IMR-90 (cell line): ENCODE measurements at regions not wholly inside any gene's neighbourhood (a gene's known extent, or its start where the extent isn't known, plus 50 kb on each side); places are given as distances from the start of the nearest gene placed in this dataset.

Source experiments
- ATAC-seq: fragments of 200-7000 bp; cut with Tn5 transposase; 2 replicates; pipeline ENCODE4 v1.9.1; 2020; ENCODE audit warnings: low read depth, mild to moderate bottlenecking, moderate library complexity
- BruUV-seq: library from RNA; stranded (reverse); fragments of 400-500 nt; replicated peaks from 2 replicates; lab custom pipeline; 2021; lab: Mats Ljungman, UMichigan
- CTCF ChIA-PET: fragments of 300-600 bp; formaldehyde crosslinking; extraction: SDS; loops from one replicate; lab custom pipeline; 2021; ENCODE audit warnings: antibody characterized with exemption; lab: Yijun Ruan, JAX
- POLR2A ChIA-PET: fragments of 300-600 bp; sonication (Branson Sonifier 250); formaldehyde crosslinking; loops from one replicate; lab custom pipeline; 2022; ENCODE audit warnings: antibody characterized with exemption; ENCODE audit not compliant: unreplicated experiment; lab: Charles Lee
- DNase-seq: peaks from one replicate; pipeline ENCODE4 v3.0.0; 2013
- H2AFZ ChIP-seq: replicated peaks from 2 replicates; pipeline ENCODE3; 2013; ENCODE audit warnings: low read length, mild to moderate bottlenecking; ENCODE audit not compliant: poor library complexity
- H2AK5ac ChIP-seq: 2 replicates; pipeline ENCODE4 v1.6.1; 2013; ENCODE audit warnings: low read depth, low read length, inconsistent platforms
- H2AK9ac ChIP-seq: replicated peaks from 2 replicates; pipeline ENCODE3; 2013; ENCODE audit warnings: mild to moderate bottlenecking, low read depth, low read length, moderate library complexity; ENCODE audit not compliant: poor library complexity
- H2BK120ac ChIP-seq: 2 replicates; pipeline ENCODE4 v1.6.1; 2013; ENCODE audit warnings: low read depth, low read length, inconsistent platforms
- H2BK15ac ChIP-seq: 3 replicates; pipeline ENCODE4 v1.6.1; 2013; ENCODE audit warnings: low read depth, low read length, inconsistent platforms
- H2BK20ac ChIP-seq: 2 replicates; pipeline ENCODE4 v1.6.1; 2013; ENCODE audit warnings: low read depth, mild to moderate bottlenecking, inconsistent platforms, low read length, moderate library complexity
- H2BK5ac ChIP-seq: 2 replicates; pipeline ENCODE4 v1.6.1; 2013; ENCODE audit warnings: mild to moderate bottlenecking, low read depth, low read length, inconsistent platforms; ENCODE audit not compliant: poor library complexity, severe bottlenecking
- H3K14ac ChIP-seq: replicated peaks from 2 replicates; pipeline ENCODE4 v1.6.1; 2013; ENCODE audit warnings: low read depth, low read length, inconsistent platforms
- H3K18ac ChIP-seq: 2 replicates; pipeline ENCODE4 v1.6.1; 2013; ENCODE audit warnings: low read depth, low read length, control low read depth
- H3K23ac ChIP-seq: 2 replicates; pipeline ENCODE4 v1.6.1; 2013; ENCODE audit warnings: low read depth, low read length, inconsistent platforms
- H3K27ac ChIP-seq: 2 replicates; pipeline ENCODE4 v1.5.1; 2013; ENCODE audit warnings: mild to moderate bottlenecking, control low read depth, low read length; ENCODE audit not compliant: insufficient read depth
- H3K27me3 ChIP-seq: 2 replicates; pipeline ENCODE4 v1.6.1; 2013; ENCODE audit warnings: low read length; ENCODE audit not compliant: control insufficient read depth, insufficient read depth
- H3K36me3 ChIP-seq: 2 replicates; pipeline ENCODE4 v1.6.1; 2013; ENCODE audit warnings: low read length, mixed read lengths; ENCODE audit not compliant: control insufficient read depth, insufficient read depth
- H3K4ac ChIP-seq: 2 replicates; pipeline ENCODE4 v1.6.1; 2013; ENCODE audit warnings: low read depth, low read length, inconsistent platforms
- H3K4me1 ChIP-seq: 2 replicates; pipeline ENCODE4 v1.6.1; 2013; ENCODE audit warnings: low read length, mixed read lengths; ENCODE audit not compliant: control insufficient read depth, insufficient read depth
- H3K4me2 ChIP-seq: 2 replicates; pipeline ENCODE4 v1.6.1; 2013; ENCODE audit warnings: low read depth, mild to moderate bottlenecking, control low read depth, low read length, moderate library complexity
- H3K4me3 ChIP-seq: 2 replicates; pipeline ENCODE4 v1.5.1; 2013; ENCODE audit warnings: low read depth, mild to moderate bottlenecking, control low read depth, low read length, moderate library complexity; ENCODE audit not compliant: insufficient read depth
- H3K56ac ChIP-seq: 2 replicates; pipeline ENCODE4 v1.6.1; 2013; ENCODE audit warnings: low read length, inconsistent platforms; ENCODE audit not compliant: insufficient read depth; ENCODE audit errors: extremely low read depth
- H3K79me1 ChIP-seq, 2 experiments: 2 replicates each; pipeline ENCODE4 v1.6.1; 2013; ENCODE audit warnings: low read length in 2 of 2, inconsistent platforms in 1 of 2, low read depth in 1 of 2
- H3K9ac ChIP-seq: 2 replicates; pipeline ENCODE4 v1.6.1; 2013; ENCODE audit warnings: low read depth, low read length, control low read depth
- H3K9me1 ChIP-seq: 2 replicates; pipeline ENCODE4 v1.6.1; 2013; ENCODE audit warnings: low read length, inconsistent platforms; ENCODE audit not compliant: insufficient read depth
- H3K9me3 ChIP-seq: 2 replicates; pipeline ENCODE4 v1.6.1; 2013; ENCODE audit warnings: low read length; ENCODE audit not compliant: control insufficient read depth, insufficient read depth
- H4K20me1 ChIP-seq: 2 replicates; pipeline ENCODE4 v1.6.1; 2013; ENCODE audit warnings: low read length, inconsistent platforms; ENCODE audit not compliant: insufficient read depth
- H4K5ac ChIP-seq: 2 replicates; pipeline ENCODE4 v1.6.1; 2013; ENCODE audit warnings: mild to moderate bottlenecking, low read depth, low read length, control low read depth
- H4K8ac ChIP-seq, 2 experiments: 2 replicates each; pipeline ENCODE4 v1.6.1; 2013; ENCODE audit warnings: low read depth in 2 of 2, low read length in 2 of 2, control low read depth in 1 of 2, inconsistent platforms in 1 of 2
- H4K91ac ChIP-seq: 2 replicates; pipeline ENCODE4 v1.6.1; 2013; ENCODE audit warnings: low read depth, low read length, inconsistent platforms; ENCODE audit not compliant: insufficient read depth
- CEBPB ChIP-seq: IDR thresholded peaks from 2 replicates; pipeline ENCODE4 v1.6.1; 2012; ENCODE audit warnings: low read depth, low read length, improper control_type of control experiment
- MAZ ChIP-seq: IDR thresholded peaks from 2 replicates; pipeline ENCODE4 v1.6.1; 2012; ENCODE audit warnings: low read depth, mild to moderate bottlenecking, low read length, improper control_type of control experiment, moderate library complexity, borderline replicate concordance
- NFE2L2 ChIP-seq: fragments of 150-350 bp; IDR thresholded peaks from 2 replicates; pipeline ENCODE4 v1.6.1; 2016; ENCODE audit warnings: low read depth, mild to moderate bottlenecking, low read length
- WGBS, 2 experiments: methylation state at CpG; one replicate each; pipeline versions ENCODE4 v1.1.5 to v1.1.7; 2013; ENCODE audit warnings: missing lambda C conversion rate in 2 of 2; ENCODE audit not compliant: insufficient read length in 1 of 2; ENCODE audit errors: extremely low coverage in 2 of 2; 5-methylcytosine and 5-hydroxymethylcytosine counted together
- dilution Hi-C: fragments of 300-500 bp; cut with HindIII; formaldehyde crosslinking; loops from one replicate; pipeline ENCODE4 v1.14.3; 2018; ENCODE audit warnings: low sequenced_read_pairs; ENCODE audit not compliant: unreplicated experiment
- in situ Hi-C: fragments of 300-500 bp; cut with MboI; formaldehyde crosslinking; loops from 3 replicates; pipeline ENCODE4 v1.14.3; 2019; ENCODE audit warnings: low sequenced_read_pairs, inconsistent platforms, mixed read lengths
- intact Hi-C: fragments of 100-400 bp; cut with micrococcal nuclease; formaldehyde crosslinking; loops from 2 replicates; pipeline ENCODE4 v1.10.0; 2022

GRCh38 chr5:39829441-39829840 is 404.7 kb upstream of the DAB2 start:
- H2BK5ac ChIP-seq, result no peak overlapping the region
- no peak overlapping the region for H4K91ac ChIP-seq
- no peak overlapping the region for H2AK5ac ChIP-seq
- no peaks in the 10 kb centered on the region for H4K20me1 ChIP-seq
- DNase-seq (no peak), ATAC-seq (no peak)
- 0 out of 2 replicates have a peak, but pooled peaks cover 3% of the 10 kb centered on the region for H3K9me1 ChIP-seq
- H3K4me1 ChIP-seq, result no peaks in the 10 kb centered on the region
- no CpG with 5 or more reads among the region's 1 CpG for WGBS, 2 experiments
- no peak overlapping the region for H3K4me2 ChIP-seq
- no peak overlapping the region for H2BK20ac ChIP-seq
- H3K4me3 ChIP-seq, result no peak overlapping the region
- no peak overlapping the region for H3K56ac ChIP-seq
- POLR2A ChIA-PET, result no interaction called here
- H3K27me3 ChIP-seq, result no peaks in the 10 kb centered on the region
- no peak overlapping the region for H2AFZ ChIP-seq
- no peak overlapping the region for H2AK9ac ChIP-seq
- no peak overlapping the region for H2BK120ac ChIP-seq
- intact Hi-C loops (no loop called here), in situ Hi-C loops (no loop called here), dilution Hi-C loops (no loop called here)
- no peak overlapping the region for H4K8ac ChIP-seq
- no peak overlapping the region for H3K18ac ChIP-seq
- CTCF ChIA-PET, result interaction anchor here (0.6 to 1.1 kb wide), 2 partner anchors 15 to 21 kb away, joined by 3 read pairs; no protein-coding TSS in a partner anchor
- H2BK15ac ChIP-seq, result no peak overlapping the region
- no peaks in the 10 kb centered on the region for H3K9me3 ChIP-seq
- no peak overlapping the region for H3K27ac ChIP-seq
- no peak overlapping the region for H3K23ac ChIP-seq
- no peak for TF ChIP-seq CEBPB
- TF ChIP-seq NFE2L2, result no peak
- TF ChIP-seq MAZ, result no peak
- no peaks in the 10 kb centered on the region for H3K79me1 ChIP-seq
- H3K14ac ChIP-seq, result no peak overlapping the region
- no peaks in the 10 kb centered on the region for H3K36me3 ChIP-seq
- no peak overlapping the region for H3K9ac ChIP-seq
- no peak overlapping the region for H4K5ac ChIP-seq
- no TSS peak for BruUV-seq
- H3K4ac ChIP-seq, result no peak overlapping the region
